NCI-H2081 (cell line): ENCODE measurements at regions not wholly inside any gene's neighbourhood (a gene's known extent, or its start where the extent isn't known, plus 50 kb on each side); places are given as distances from the start of the nearest gene placed in this dataset.
"Not testable (repeated sequence)": the region's sequence is repeated elsewhere in the genome, so short reads cannot be mapped to it uniquely, and the experiment has no call there.

Experiments
- DNase-seq, 2 experiments: peaks; one replicate each; lab custom pipeline; 2025; lab: John Stamatoyannopoulos, UW

DNA sequence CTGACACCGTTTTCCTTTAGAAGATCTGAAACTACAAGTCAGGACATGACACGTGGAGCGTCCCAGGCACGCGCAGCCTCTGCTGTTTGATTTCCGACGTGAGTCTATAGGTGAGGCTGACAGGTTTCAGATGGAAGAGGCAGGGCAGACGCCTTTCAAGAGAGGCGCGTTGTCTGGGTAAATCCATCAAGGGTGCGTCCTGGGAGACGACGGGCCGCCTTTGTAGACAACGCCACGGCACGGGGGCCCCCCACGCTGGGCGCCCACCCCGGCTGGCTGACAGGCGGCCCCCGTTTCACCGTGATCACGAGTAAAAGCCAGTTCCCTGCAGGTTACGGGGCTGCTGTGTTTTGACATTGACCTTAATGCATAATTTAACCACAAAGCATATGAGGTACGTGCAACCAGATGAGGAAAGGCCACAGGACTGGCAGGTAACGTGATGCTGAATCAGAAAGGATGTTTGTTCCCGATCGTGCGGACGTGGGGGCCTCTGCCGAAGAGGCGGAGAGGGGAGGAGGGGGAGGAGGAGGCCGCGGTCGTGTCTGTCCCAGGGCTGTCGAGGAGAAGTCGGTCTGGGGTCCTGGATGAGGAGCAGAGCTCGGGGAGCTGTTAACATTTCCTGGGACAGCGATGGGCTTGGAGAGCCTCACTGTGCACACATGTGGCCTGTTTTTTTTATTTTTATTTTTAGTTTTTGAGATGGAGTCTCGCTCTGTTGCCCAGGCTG lies 51.1 kb upstream of the PPP2R3B start:
- DNase-seq = no peak

DNA sequence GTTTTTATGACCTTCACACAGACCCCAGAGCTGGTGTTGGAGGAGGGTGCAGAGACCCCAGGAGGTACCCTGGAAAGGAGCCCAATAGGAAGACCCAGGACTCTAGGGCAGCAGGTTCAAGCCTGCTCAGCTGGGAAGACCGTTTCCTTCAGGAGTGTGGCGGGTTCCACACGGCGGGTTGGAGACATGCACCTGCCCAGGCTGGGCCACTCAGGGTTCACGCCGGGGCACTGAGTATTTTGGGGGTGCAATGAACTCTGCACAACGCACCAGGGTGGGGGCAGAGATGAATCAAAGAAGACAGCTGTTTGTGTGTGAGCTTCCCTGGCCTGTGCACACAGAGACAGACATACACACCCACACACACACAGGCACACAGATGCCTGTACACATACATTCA lies 52.5 kb upstream of the PPP2R3B start:
- no peak for DNase-seq

DNA sequence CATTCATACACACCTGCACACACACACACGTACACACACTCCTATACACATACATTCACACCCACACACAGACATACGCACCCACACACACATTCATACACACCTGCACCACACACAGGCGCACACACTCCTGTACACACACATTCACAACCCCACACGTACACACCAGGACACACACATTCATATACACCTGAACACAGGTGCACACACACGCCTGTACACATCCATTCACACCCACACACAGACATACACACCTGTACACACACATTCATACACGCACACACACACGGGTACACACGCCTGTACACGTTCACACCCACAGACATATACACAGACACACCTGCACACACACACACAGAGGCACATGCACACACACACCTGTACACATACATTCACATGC lies 53.0 kb upstream of the PPP2R3B start:
- DNase-seq = no peak

DNA sequence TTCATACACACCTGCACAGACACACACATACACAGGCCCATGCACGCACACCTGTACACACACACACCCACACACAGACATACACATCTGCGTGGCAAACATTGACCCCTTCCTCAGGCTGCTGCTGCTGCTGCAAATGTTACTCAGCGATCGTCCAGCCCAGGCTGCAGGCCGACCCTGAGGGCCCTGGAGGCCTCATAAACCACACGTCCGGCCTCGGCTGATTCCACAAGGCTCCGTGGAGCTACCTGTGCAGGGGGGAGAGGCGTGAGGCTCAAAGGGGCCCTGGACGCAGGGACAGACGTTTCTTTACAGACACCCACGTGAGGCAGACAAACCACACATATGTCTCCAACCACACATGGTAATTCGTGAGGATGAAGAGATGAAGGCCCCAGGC lies 53.9 kb upstream of the PPP2R3B start:
- DNase-seq = no peak

DNA sequence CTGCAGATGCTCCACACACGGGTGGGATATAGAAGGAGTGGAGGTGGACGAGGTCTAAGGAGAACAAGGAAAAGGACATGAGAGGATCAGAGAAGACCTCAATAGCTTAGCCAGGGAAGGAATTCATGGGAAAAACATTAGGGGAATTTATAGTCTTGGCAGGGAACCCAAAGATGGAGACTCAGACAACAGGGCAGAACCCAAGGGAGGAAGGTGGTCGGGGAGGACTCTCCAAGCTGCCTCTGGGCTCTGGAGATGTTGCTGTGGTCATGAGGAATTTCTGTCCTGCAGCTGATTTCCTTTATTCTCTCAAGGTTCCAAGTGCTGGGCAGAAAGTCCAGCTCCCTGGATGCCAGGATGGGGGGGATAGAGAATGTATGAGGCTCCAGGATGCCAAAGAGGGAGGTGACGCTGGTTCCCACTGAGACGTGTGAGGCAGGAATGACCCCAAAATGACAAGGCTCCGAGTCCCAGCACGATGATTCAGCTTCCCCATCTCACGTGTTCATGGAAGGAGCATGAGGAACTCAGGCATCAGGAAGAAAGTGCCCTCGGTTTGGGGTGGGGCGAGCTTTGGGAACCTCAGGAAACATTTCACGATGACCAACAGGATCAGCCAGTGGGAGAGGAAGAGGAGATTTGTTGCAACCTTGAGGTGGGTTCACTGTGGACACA lies 57.0 kb upstream of the PPP2R3B start:
- DNase-seq = no peak

DNA sequence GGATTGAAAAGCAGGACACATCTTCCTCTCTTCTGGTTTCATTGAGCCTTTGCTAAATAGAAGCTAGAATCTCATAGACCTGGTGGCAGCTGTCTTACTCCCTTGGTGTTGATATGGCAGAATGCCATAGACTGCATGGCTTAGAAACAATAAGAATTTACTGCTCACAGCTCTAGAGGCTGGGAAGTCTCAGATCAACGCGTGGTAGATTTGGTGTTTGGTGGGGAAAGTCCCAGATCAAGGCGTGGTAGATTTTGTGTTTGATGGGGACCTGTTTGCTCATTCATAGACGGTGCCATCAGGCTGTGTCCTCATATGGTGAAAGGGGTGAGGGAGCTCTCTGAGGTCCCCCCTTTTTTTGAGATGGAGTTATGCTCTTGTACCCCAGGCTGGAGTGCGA lies 57.6 kb upstream of the PPP2R3B start:
- no peak for DNase-seq

DNA sequence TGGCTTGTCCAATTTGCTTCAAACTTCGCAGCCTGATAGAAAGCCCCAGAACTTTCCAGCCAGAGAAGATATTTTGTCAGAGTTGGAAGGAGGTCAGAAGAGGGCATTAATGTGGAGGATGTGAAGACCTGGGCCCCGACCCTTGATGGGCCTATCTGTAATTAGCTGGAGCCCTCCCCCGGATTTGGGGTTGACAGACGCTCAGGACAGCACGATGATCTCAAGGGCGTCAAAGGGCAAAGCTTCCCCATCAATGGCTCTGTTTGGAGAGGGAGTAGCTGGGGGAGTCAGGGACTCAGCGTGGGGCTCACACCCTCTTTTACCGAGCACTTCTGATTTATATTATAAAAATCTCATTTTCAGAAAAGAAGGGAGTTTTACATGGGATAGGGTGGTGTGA lies 59.0 kb upstream of the PPP2R3B start:
- DNase-seq = no peak

DNA sequence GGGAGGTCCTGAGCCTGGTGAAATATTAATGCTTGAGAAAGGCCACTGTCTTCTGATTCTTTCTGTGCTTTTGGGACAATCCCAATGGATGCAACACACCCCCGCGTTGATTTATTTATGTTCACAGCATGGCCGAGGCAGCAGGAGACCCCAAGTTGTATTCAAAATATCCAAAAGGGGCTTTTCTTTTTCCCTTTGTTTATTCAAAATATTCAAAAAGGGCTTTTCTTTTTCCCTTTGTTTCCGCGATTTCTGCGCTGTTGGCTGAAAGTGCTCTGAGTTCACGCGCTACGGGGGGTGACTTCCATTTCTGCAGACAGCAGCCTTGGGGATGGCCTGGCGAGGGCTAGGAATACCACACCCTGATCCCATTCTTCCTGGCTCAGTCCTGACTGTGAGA lies 59.5 kb upstream of the PPP2R3B start:
- DNase-seq = no peak

DNA sequence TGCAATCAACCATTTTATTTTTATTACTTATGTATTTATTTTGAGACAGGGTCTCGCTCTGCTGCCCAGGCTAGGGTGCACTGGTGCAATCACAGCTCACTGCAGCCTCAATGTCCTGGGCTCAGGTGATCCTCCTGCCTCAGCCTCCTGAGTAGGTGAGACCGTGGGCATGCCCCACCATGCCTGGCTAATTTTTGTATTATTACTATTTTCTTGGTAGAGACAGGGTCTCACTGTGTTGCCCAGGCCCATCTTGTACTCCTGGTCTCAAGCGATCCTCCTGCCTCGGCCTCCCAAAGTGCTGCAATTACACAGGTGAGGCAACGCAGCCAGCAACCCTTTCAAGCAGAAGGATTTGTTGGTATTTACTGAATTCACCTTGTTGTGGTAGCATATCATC lies 60.3 kb upstream of the PPP2R3B start:
- DNase-seq = no peak

DNA sequence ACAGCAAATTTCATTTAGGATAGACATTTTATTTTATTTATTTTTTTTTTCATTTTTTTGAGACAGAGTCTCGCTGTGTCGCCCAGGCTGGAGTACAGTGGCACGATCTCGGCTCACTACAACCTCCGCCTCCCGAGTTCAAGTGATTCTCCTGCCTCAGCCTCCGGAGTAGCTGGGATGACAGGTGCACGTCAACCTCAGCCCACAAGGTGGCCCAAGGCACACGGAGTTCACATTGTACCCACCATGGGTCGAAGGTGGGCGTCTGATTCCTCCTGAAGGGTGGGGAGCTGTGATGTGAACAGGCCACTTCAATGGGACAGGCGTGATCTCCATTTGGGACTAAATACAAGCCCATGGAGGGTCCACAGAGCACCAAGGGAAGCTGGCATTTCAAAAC lies 65.0 kb upstream of the PPP2R3B start:
- not testable (repeated sequence) for DNase-seq

DNA sequence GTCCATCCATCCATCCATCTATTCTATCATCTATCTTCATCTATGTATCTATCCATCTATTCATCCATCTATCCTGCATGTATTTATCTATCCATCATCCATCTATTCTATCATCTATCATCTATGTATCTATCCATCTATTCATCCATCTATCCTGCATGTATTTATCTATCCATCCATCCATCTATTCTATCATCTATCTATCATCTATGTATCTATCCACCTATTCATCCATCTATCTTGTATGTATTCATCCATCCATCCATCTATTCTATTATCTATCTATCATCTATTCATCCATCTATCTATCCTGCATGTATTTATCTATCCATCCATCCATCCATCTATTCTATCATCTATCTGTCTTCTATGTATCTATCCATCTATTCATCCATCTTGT lies 65.9 kb upstream of the PPP2R3B start:
- DNase-seq = no peak

DNA sequence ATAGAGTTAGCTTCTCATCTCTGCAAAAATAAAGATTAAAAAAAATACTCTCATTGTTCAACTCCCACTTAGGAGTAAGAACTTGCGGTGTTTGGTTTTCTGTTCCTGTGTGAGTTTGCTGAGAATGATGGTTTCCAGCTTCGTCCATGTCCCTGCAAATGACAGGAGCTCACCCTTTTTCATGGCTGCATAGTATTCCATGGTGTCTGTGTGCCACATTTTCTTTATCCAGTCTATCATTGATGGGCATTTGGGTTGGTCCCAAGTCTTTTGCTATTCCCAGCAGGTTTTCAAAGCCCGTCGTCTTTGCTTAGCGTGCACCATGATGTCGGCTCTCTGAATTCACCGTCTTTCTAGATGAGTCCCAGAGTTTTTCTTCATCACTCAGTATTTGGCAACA lies 67.8 kb upstream of the PPP2R3B start:
- not testable (repeated sequence) for DNase-seq

DNA sequence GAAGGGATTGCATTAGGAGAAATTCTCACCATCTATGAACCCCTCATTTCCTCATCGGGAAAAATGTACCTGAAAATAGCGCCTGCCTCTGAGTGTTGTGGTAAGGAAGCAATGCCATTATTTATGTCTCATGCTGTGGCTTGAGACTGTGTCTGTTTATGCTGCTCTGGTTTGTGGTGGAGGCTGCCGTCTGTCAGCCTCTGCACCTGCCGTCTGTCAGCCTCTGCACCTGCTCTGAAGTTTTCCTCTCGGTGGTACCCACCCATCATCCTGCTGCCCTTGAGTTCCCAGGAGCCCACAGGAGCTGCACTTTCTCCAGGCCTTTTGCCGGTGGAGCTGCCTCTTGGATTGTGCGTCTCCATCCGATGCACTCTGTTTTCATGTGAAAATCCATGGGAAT lies 68.5 kb upstream of the PPP2R3B start:
- no peak for DNase-seq

DNA sequence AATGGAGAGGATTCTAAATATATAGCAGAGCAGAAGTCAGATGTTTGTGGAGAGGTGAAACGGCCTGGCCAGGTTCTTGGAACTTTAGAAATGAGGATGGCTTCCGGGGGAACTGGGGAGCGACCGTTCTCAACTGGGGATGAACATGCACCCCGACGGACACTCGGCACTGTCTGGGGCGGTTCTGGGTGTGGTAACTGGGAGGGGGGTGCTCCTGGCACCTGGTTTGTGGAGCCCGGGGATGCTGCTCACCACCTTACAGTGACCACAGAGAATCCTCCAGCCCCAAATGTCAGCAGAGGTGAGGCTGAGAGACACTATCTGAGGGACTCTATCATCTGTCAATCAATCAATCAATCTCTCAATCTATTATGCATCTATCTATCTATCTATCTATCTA lies 69.0 kb upstream of the PPP2R3B start:
- DNase-seq = no peak

DNA sequence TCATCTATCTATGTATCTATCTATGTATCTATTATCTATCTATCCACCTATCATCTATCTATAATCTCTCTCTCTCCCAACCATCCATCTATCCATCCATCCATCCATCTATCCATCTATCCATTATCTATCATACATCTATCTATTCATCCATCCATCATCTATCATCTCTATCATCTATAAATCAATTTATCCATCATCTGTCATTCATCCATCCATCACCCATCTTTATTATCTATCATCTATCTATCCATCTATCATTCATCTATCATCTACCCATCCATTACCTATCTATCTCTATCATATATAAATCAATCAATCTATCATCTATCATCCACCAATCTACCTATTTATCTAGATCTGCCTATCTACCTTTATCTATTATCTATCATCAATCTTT lies 69.4 kb upstream of the PPP2R3B start:
- DNase-seq = no peak

DNA sequence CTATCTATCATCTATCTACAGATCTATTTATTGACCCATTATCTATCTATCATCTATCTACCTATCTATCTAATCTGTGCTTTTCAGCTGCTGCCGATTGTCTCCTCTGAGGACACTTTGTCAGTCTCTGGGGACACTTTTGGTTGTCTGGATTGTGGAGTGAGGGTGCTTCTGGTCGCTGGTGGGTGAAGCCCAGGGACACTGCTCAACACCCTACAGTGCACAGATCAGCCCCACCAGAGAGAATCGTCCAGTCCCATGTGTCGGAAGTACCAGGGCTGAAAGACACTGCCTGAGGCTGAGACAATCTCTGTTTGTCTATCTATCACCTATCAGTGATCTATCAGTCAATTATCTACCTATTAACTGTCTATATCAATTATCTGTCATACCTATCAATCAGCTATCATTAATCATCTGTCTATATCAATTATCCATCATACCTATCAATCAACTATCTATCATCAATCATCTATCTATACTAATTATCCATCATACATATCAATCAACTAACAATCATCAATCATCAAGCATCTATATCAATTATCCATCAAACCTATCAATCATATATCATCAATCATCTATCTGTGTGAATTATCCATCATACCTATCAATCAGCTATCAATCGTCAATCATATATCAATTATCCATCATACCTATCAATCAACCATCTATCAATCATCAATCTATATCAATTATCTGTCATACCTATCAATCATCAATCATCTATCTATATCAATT lies 70.0 kb upstream of the PPP2R3B start:
- DNase-seq = no peak

DNA sequence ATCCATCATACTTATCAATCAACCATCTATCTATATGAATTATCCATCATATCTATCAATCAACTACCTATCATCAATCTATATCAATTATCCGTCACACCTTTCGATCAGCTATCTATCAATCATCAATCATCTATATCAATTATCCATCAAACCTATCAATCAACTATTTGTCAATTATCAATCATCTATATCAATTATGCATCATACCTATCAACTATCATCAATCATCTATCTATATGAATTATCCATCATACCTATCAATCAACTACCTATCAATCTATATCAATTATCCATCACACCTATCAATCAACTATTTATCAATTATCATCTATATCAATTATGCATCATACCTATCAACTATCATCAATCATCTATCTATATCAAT lies 70.6 kb upstream of the PPP2R3B start:
- DNase-seq = no peak

DNA sequence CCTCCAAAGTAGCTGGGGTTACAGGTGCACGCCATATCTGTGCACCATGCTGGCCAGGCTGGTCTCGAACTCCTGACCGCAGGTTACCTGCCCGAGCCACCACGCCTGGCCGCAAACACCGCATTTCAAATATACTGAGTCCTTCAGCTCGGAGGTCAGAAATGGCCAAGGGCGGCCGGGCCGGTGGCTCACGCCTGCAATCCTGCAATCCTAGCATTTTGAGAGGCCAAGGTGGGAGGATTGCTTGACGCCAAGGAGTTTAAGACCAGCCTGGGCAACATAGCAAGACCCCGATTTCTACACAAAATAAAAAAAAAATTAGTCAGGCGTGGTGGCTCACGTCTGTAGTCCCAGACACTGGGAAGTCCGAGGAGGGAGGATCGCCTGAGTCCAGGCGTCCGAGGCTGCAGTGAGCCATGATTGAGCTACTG lies 71.9 kb upstream of the PPP2R3B start:
- no peak for DNase-seq

DNA sequence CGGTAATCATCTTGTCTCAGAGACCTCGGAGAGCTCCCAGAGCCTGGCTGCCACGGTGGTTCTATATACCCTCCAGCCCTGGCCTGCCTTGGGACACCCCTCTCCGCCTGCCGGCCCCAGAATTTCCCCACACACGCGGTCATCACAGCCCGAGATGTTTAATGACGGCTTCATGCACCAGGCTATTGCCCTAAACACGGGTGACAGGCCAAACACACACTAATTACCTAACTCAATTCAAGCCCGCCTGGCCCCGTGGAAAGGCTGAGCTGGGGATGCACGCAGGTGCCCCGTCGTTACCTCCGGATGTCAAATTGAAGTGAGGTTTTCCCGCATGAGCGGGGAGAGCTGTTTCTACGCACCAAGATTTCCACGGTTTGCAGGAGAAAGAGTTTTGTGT lies 72.9 kb upstream of the PPP2R3B start:
- no peak for DNase-seq

DNA sequence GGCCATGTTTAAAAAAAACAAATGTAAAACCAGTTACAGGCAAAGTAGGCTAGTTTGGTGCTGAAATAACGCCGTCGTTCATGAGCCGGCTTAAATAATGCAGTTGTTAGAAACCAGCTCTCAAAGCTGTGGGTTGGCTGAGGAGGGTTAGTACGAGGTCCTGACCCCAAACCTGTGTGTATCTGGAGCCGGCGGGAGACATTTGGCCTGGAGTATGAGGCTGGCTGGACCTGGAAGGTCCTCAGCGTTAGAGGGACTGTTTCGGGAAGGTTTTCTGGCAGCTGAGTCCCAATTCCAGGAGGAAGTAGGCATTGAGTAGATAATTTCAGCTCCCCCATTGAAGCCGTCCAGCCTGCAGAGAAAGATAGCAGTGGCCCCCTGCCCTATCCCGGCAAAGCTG lies 73.4 kb upstream of the PPP2R3B start:
- no peak for DNase-seq

DNA sequence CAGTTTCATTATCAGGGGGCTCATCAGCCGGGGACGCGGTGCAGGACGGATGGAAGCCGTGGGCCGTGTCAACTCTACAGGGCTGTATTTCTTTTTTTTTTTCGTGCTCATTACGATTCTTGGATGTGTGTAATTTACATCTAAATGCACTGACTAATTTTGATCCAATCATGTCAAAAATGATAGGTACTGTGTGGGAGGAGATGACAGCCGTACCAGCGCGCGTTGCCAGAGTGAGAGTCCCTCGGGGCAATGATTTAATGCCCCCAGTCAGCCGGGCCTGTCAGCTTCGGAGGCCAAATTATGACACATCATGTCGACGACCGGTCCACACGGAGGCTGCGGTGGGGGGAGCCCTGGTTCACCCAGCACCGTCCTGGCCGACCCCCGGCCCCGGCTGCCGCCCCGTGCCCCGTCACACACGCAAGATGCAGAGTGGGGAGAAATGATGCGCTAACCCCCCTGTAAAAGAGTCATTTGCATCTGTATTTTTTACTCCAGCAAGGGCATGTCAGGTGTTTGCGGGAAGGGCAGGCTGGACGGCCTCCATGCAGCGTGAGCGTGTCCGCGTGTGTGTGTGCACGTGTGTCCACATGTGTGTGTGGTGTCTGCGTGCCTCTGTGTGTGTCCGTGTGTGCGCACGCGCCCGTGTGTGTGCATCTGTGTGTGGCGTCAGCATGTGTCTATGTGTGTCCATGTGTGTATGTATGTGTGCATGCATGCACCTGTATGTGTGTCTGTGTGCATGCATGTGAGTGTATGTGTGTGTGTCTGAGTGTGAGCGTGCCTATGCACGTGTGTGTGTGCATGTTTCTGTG lies 74.3 kb upstream of the PPP2R3B start:
- DNase-seq = no peak

DNA sequence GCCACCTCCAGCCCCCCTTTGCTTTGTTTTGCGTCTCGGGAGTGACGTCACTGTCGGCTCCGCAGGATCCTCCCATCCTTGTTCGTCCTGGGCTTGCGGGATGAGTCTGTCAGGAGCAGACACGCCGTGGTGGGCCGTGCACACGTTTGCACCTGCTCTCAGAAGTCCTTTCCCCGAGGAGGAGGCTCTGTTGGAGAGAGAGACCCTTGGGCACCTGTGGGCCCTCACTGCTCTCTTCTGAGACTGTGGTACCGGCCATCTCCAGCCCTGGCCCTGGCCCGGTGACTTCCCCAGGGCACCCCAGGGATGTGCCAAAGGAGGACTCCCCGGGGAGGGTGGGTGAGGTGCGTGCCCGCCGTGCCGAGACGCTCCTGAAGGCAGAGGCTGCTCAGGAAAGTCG lies 76.1 kb upstream of the PPP2R3B start:
- no peak for DNase-seq
